Esophagus muscularis mucosa (tissue), 3 donors: ENCODE measurements at regions not wholly inside any gene's neighbourhood (a gene's known extent, or its start where the extent isn't known, plus 50 kb on each side); places are given as distances from the start of the nearest gene placed in this dataset.

Experiments used
- POLR2A ChIP-seq: fragments of 450-650 bp; IDR thresholded peaks from one replicate; pipeline ENCODE4 v1.6.1; 2017; ENCODE audit warnings: antibody characterized with exemption, moderate library complexity, mild to moderate bottlenecking, low read depth
- TF ChIP-seq, protein P1 (sequence below), 3 experiments: fragments of 200-600 bp in 2 of 3; fragments of 450-650 bp in 1 of 3; sonication (generic) in 2 of 3; IDR thresholded peaks; one replicate each; pipeline ENCODE4 v1.5.1; 2017 to 2019; ENCODE audit warnings: antibody characterized with exemption in 3 of 3, mild to moderate bottlenecking in 2 of 3, moderate library complexity in 1 of 3

DNA sequence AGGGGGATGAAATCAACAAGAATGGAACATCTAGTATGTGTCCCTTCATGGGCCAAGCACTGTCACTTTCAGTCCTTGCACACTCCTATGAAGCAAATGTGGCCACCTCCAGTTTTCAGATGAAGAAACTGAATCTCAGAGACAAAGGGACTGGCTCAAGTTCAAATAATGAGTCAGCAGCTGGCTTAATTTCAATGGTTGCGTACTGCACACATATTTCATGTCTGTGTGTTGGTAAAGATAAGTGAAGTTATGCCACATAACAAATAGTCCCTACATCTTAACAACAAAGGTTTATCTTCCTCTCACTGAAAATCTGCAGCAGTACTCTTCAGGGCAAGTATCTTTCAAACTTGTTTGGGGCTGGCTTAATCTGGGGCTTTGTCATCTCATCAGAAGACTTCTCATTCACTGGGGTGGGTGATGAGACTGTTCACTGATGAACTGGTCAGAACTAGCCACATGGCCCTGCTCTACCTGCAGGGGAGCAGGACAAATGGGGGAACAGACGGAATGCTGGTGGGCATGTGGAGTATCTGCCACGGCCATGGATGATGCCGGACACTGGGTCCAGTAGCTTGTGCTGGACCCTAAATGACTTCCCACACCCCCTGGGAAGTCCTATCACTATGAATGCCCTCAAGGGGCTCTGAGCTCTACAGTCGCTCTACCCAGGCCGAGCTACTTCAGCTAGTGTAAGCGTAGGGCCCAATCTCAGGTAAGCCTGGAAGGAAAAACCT, 263.2 kb downstream of the CYP26B1 start:
- no peak for TF ChIP-seq POLR2A
- TF ChIP-seq, protein P1, sequence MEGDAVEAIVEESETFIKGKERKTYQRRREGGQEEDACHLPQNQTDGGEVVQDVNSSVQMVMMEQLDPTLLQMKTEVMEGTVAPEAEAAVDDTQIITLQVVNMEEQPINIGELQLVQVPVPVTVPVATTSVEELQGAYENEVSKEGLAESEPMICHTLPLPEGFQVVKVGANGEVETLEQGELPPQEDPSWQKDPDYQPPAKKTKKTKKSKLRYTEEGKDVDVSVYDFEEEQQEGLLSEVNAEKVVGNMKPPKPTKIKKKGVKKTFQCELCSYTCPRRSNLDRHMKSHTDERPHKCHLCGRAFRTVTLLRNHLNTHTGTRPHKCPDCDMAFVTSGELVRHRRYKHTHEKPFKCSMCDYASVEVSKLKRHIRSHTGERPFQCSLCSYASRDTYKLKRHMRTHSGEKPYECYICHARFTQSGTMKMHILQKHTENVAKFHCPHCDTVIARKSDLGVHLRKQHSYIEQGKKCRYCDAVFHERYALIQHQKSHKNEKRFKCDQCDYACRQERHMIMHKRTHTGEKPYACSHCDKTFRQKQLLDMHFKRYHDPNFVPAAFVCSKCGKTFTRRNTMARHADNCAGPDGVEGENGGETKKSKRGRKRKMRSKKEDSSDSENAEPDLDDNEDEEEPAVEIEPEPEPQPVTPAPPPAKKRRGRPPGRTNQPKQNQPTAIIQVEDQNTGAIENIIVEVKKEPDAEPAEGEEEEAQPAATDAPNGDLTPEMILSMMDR (IDR thresholded peaks at IDR 0.05): no peak
